GM19023 (cell line): ENCODE measurements at regions not wholly inside any gene's neighbourhood (a gene's known extent, or its start where the extent isn't known, plus 50 kb on each side); places are given as distances from the start of the nearest gene placed in this dataset.

Experiments
- ATAC-seq: cut with Tn5 transposase; IDR thresholded peaks from one replicate; pipeline ENCODE4 v1.9.1; 2021; ENCODE audit warnings: mild to moderate bottlenecking, moderate library complexity; ENCODE audit not compliant: unreplicated experiment

- no peak for ATAC-seq
Observed at GRCh38 chr18:42137693-42138375, 182.8 kb downstream of the PIK3C3 start.

DNA sequence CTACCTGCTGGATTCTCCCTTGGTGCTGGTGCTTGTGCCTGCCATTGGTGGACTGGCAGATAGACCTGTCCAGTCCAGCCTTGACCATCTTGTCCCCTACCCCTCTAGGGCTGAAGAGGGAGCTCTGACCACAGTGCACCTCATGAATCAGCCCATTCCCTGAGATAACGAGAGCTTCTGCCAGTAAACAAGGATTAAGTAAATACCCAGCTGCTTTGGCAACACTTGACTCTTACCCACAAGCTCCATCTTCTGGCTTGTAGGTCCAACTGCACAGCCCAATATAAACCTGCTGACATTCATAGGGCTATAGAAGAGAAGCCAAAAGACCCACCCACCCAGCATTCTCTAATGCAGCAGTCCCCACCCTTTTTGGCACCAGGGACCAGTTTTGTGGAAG, 186.4 kb downstream of the PIK3C3 start:
- no peak for ATAC-seq

DNA sequence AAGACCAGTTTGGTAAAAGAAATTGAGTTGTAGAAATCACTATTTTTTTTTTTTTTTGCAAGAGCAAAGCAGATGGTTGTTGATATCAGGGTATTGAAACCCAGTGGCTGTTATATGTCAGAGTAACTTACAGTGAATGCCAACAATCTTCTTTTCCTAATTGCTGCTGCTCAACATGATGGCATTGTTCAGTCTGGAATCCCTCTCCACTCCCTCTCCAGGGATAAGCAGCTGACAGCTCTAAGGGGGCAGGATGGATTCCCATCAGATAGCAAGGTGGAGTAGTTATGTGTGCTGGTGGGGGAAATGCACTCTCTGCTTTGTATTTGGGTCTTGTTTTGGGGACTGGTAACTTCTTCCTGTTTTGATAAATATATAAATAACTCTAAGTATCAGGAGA, 200.0 kb downstream of the PIK3C3 start:
- ATAC-seq: no peak

DNA sequence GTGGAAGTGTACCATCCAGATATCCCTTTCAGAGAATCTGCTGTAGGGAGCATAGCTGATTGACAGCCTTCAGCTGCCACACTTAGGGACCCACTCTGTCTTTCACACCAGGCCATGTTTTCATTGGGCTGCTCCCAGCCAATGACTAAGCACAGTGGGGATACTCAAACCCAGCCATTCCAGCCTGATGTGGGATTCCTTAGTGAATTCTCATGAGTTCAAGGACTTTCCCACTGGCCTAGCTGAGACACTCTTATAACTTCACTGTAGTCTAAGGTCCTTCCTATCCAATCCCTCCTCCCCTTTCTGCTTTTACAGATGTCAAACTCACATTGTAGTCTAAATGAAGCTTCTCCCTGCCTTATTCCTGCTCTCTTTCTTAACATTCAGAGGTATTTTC, 201.2 kb downstream of the PIK3C3 start:
- no peak for ATAC-seq

DNA sequence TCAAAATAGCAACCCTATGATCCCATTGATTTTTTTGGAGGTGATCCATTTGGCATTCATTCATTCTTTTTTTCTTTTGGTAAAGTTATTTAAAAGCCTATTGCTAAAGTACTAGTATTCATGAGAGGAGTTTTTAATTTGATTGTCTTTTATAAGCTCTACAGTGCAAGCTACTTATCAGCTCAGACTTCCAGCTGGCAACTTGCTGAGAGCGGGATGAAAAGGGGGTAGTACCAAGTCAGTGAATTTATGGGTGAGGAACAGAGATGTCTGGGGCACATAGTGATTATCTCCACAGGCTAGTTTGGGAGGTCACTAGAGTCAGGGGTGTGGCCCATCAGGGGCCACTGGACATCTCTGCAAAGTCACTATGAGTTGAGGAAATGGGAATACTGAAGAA, 202.4 kb downstream of the PIK3C3 start:
- no peak for ATAC-seq

- ATAC-seq: no peak
Observed at GRCh38 chr18:42157878-42158277, 202.8 kb downstream of the PIK3C3 start.

DNA sequence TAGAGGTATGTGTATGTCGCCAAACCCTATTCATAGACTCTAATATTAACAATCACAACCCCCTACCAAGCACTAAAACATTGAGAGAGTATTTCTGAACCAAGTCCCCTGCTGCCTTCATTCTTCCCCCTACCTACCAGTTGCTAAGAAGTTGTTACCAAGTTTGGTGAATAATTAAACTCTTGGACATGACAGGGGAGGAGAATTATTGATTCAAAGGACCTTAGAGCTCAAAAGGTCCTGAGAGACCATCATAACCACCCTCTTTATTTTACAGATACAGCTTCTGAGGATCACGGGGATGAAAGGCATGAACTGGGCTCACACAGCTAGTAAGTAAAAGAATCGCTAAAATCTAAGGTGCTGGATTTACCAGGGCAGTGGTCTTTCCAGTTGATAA, 204.1 kb downstream of the PIK3C3 start:
- ATAC-seq: no peak

- ATAC-seq: no peak
Observed at GRCh38 chr18:42163321-42163720, 208.3 kb downstream of the PIK3C3 start.

GRCh38 chr18:42164556-42164955, 209.5 kb downstream of the PIK3C3 start:
- ATAC-seq: no peak

DNA sequence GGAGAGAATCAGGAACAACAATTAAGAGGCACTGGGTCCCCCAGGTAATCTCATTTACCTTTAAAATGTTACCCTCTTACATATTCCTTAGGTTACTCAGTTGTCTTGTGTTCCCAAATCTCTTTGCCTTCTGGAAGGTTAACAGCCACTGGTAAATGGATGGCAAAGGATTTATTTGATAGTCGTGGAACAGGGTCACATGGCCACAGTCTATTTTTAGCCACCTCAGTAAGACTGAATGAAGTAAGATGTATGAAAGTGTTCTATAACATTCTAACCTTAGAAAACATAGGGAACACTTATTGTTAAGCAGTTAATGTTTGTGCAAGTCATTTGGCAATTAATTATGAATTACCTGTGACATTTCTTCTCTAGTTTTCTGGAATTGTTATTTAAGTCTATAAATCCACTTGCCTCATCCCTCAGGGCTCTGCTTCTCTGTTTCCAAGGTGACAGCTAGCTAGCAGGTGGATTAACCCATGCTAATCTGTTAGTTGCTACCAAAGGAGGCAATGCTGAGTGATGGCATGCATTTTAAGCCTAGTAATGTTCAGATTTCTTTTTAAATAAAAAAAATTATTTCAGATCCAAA, 211.0 kb downstream of the PIK3C3 start:
- no peak for ATAC-seq

GRCh38 chr18:42168487-42168886, 213.5 kb downstream of the PIK3C3 start:
- no peak for ATAC-seq

GRCh38 chr18:42168907-42169306, 213.9 kb downstream of the PIK3C3 start:
- no peak for ATAC-seq

GRCh38 chr18:42174909-42175308, 219.9 kb downstream of the PIK3C3 start:
- ATAC-seq: no peak

DNA sequence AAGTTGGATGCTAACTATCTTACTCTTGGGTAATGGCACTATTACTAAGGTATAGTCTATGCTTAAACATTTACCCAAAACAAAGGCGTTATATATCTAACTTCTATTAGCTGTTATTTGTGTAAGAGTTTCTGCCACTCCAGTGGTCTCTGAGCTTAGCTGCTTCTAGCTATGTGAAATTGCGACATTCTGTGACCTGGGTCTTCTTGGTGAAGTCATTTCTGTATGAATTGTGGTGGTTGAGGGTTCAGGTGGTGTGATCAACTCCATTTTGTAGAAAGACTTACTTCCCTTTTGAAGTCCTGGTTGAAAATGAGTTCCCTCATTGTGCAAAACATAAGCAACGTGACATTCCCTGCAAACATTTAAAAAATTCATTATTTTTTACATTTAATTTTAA, 221.6 kb downstream of the PIK3C3 start:
- ATAC-seq: no peak

GRCh38 chr18:42177390-42177789, 222.4 kb downstream of the PIK3C3 start:
- no peak for ATAC-seq

DNA sequence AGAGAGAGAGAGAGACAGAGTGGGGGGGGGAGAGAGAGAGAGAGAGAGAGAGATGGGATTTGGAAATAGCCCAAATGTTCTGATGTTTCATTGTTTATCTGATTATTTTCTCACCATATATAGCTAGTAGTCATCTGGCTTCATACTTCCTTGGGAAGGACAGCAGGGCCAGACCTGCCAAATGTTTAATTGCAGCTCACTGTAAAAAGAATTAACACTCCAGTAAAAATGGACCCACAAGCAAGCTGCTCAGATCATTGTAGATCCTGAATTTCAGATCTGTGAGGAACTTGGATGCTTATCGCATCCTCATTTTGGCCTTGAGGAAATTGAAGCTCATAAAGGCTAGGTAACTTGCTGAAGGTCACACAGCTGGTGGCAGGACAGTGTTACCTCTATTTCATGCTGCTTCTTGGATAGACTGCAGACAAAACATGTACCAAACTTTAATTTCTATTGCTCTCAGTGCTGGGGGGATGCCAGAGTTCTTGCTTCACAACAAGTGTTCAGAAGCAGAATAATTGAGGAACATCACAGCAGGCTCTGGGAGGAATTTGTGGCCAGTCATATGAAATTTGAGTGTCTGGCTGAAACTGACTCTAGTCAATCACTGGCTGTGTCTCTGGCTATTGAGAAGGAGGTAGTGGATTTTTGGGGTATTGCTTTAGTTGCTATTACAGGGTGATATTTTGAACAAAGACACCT, 223.5 kb downstream of the PIK3C3 start:
- ATAC-seq: no peak

DNA sequence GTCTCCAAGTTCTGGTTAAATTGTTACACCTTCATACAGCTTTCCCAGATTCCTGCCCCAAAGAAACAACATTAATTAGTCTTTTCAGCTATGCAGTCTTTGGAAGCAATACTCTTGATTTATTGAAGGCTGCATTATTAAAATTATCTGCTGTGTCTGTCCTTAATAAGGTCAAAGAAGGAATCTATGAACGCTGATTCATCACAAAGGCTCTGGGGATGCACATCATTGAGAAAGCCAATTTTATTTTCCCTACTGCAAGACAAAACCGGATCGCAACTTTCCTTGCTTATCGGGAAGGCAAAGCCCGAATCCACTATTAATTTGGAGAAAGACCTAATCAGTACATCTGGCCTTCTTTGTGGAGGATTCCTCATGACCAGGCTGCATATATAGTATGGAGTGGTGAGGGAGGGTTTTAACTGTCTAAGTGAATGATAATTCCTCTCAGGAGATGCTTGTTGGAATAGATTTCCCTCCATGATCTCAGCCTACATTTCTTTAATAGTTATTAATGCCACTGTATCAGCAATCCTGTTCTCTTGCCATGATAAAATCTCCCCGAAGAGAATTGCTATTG, 224.6 kb downstream of the PIK3C3 start:
- ATAC-seq: no peak

- ATAC-seq: no peak
Observed at GRCh38 chr18:42181474-42181873, 226.4 kb downstream of the PIK3C3 start.

DNA sequence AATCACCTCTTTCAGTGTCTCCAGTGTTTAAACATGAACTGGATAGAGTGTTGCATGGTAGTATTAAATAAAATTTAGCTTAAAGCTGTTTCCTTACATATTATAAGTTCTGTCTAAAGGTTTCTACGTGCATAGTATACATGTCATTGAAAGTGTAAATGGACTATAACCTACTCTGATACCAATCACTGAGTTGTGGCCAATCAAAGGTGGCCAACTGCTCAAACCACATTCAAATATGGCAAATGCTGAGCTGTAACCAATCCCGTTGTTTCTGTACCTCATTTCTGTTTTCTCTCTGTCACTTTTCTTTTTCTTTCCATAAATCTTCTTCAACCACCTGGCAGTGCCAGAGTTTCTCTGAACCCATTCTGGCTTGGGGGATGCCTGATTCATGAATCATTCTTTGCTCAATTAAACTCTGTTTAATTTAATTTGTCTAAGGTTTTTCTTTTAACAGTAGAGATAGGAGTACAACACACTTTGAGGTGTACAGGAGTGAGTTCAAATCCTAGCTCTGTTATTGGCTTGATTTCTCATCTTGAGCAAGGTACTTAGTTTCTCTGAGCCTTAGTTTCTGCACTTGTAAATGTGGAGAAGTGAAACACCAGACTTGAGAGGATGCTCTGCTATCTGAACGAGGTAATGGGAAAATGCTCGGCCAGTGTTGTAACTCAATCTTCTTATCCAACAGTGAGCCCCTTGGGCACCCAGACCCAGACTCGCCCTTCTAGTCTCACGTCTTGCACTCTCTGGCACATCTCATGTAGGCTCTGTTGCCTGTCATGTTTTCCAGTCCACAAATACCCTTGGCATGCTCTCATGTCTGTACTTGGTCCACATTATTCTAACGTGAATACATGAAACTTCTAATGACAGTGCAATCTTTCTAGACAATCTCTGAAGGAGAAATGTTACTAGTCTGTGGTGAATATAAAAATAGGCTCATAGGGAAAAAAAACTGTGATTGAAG, 228.0 kb downstream of the PIK3C3 start:
- no peak for ATAC-seq

DNA sequence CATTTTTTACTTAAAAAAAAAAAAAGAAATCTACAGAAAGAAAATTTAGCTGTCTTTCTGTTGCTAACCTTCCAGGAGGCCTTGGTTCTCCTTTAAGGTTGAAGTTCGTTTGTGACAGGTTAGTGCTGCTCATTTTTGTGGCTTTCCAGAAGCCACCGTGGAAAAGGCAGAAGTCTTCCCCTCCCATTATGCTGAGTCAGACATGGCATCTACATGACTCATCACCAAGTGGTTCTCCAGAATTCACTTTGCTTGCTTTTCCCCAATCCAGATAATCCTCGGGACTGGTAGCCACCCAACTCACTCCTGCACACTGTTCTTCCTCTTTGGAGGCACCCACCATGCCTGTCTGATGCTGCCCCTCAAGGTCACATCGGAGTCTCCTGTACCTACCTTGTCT, 228.7 kb downstream of the PIK3C3 start:
- ATAC-seq: no peak
